Tibial artery (tissue), 4 donors: ENCODE measurements at regions not wholly inside any gene's neighbourhood (a gene's known extent, or its start where the extent isn't known, plus 50 kb on each side); places are given as distances from the start of the nearest gene placed in this dataset.

Experiments used
- DNase-seq, 2 donors: peaks; one replicate each; pipeline ENCODE4 v3.0.0-alpha.2; 2019
- H3K27ac ChIP-seq, 2 donors: fragments of 200-600 bp; sonication (generic) in 1 of 2; 1 replicate in 1 of 2; 2 replicates in 1 of 2; pipeline ENCODE4 v1.5.1; 2018 to 2019; ENCODE audit warnings: mild to moderate bottlenecking in 1 of 2
- H3K27me3 ChIP-seq, 2 donors: fragments of 200-600 bp; sonication (generic) in 1 of 2; one replicate each; pipeline versions ENCODE4 v1.5.1 to v1.6.0; 2016 to 2019
- H3K36me3 ChIP-seq, 3 donors: fragments of 200-600 bp; sonication (generic) in 2 of 3; one replicate each; pipeline ENCODE4 v1.5.1; 2016 to 2019; ENCODE audit warnings: mild to moderate bottlenecking in 2 of 3
- H3K4me1 ChIP-seq, 4 donors: fragments of 200-600 bp; sonication (generic) in 2 of 4; 1 replicate in 3 of 4; 2 replicates in 1 of 4; pipeline ENCODE4 v1.5.1; 2016 to 2019
- H3K4me3 ChIP-seq, 2 donors: fragments of 200-600 bp; sonication (generic) in 1 of 2; 1 replicate in 1 of 2; 2 replicates in 1 of 2; pipeline ENCODE4 v1.5.1; 2018 to 2019; ENCODE audit warnings: mild to moderate bottlenecking in 2 of 2
- H3K9me3 ChIP-seq, 3 donors: fragments of 200-600 bp; sonication (generic) in 1 of 3; one replicate each; pipeline ENCODE4 v1.5.1; 2016 to 2019
- CTCF ChIP-seq, 2 experiments: fragments of 200-600 bp in 1 of 2; fragments of 450-650 bp in 1 of 2; IDR thresholded peaks; one replicate each; pipeline ENCODE4 v1.5.1; 2017 to 2019; ENCODE audit warnings: antibody characterized with exemption in 2 of 2, mild to moderate bottlenecking in 1 of 2, moderate library complexity in 1 of 2
- intact Hi-C: fragments of 100-400 bp; cut with DNase I; formaldehyde crosslinking; loops from one replicate; pipeline ENCODE4 v1.15.0; 2023; ENCODE audit warnings: low total_unique reads

GRCh38 chr3:157807280-157807679, 298.9 kb downstream of the SHOX2 start:
- no peaks in the 10 kb centered on the region for H3K36me3 ChIP-seq
- H3K27ac ChIP-seq: no peak overlapping the region
- intact Hi-C loops: no loop called here
- H3K9me3 ChIP-seq: no peaks in the 10 kb centered on the region
- no peak for DNase-seq
- H3K4me3 ChIP-seq: no peak overlapping the region
- no peaks in the 10 kb centered on the region for H3K27me3 ChIP-seq
- no peaks in the 10 kb centered on the region for H3K4me1 ChIP-seq
- TF ChIP-seq CTCF (IDR thresholded peaks at IDR 0.05): no peak

- peaks cover 0 to 4% (median 0%) of the 10 kb centered on the region in 3 donors for H3K9me3 ChIP-seq
- H3K4me1 ChIP-seq: no peaks in the 10 kb centered on the region
- no peaks in the 10 kb centered on the region for H3K27me3 ChIP-seq
- DNase-seq: no peak
- TF ChIP-seq CTCF (IDR thresholded peaks at IDR 0.05): no peak
- intact Hi-C loops: no loop called here
- H3K36me3 ChIP-seq: no peaks in the 10 kb centered on the region
- no peak overlapping the region for H3K27ac ChIP-seq
- no peak overlapping the region for H3K4me3 ChIP-seq
Observed at GRCh38 chr3:157805538-157805937, 300.7 kb downstream of the SHOX2 start.

- Histone ChIP-seq H3K9me3 (peaks cover 0 to 2% (median 0%) of the 10 kb centered on the region in 3 donors), H3K36me3 (no peaks in the 10 kb centered on the region), H3K27me3 (no peaks in the 10 kb centered on the region), H3K27ac (peak overlapping the region; percentile 41 to 45), H3K4me1 (peaks cover 0 to 33% (median 9%) of the 10 kb centered on the region in 4 donors), H3K4me3 (no peak overlapping the region)
- intact Hi-C loops: no loop called here
- no peak for TF ChIP-seq CTCF (IDR thresholded peaks at IDR 0.05)
- no peak for DNase-seq
Observed at GRCh38 chr3:157794771-157795170, 291.6 kb upstream of the VEPH1 start.

- intact Hi-C loops: no loop called here
Observed at GRCh38 chr3:157793745-157794144, 290.5 kb upstream of the VEPH1 start.

GRCh38 chr3:157789162-157789561, 285.9 kb upstream of the VEPH1 start:
- DNase-seq: no peak
- TF ChIP-seq CTCF (IDR thresholded peaks at IDR 0.05): no peak
- H3K4me1 ChIP-seq: peaks cover 0 to 32% (median 16%) of the 10 kb centered on the region in 4 donors
- H3K27ac ChIP-seq: no peak overlapping the region
- H3K27me3 ChIP-seq: no peaks in the 10 kb centered on the region
- no peaks in the 10 kb centered on the region for H3K36me3 ChIP-seq
- no peaks in the 10 kb centered on the region for H3K9me3 ChIP-seq
- no peak overlapping the region for H3K4me3 ChIP-seq
- intact Hi-C loops: no loop called here

More at GRCh38 chr3:157793745-157794144, 290.5 kb upstream of the VEPH1 start:
- no peak for DNase-seq
- no peak for TF ChIP-seq CTCF (IDR thresholded peaks at IDR 0.05)
- H3K4me3 ChIP-seq: no peak overlapping the region
- no peaks in the 10 kb centered on the region for H3K9me3 ChIP-seq
- peaks cover 0 to 33% (median 9%) of the 10 kb centered on the region in 4 donors for H3K4me1 ChIP-seq
- no peaks in the 10 kb centered on the region for H3K27me3 ChIP-seq
- no peaks in the 10 kb centered on the region for H3K36me3 ChIP-seq
- H3K27ac ChIP-seq: peak overlapping the region in 1 of 2 donors; percentile 45

GRCh38 chr3:157786618-157787017, 283.4 kb upstream of the VEPH1 start:
- H3K27ac ChIP-seq: peak overlapping the region; percentile 21 to 23

More at GRCh38 chr3:157786618-157787017, 283.4 kb upstream of the VEPH1 start:
- H3K9me3 ChIP-seq: no peaks in the 10 kb centered on the region
- no peak overlapping the region for H3K4me3 ChIP-seq
- H3K36me3 ChIP-seq: no peaks in the 10 kb centered on the region
- intact Hi-C loops: no loop called here
- no peaks in the 10 kb centered on the region for H3K27me3 ChIP-seq
- no peak for DNase-seq
- H3K4me1 ChIP-seq: peaks cover 0 to 29% (median 16%) of the 10 kb centered on the region in 4 donors
- TF ChIP-seq CTCF (IDR thresholded peaks at IDR 0.05): no peak
